ENCODE measurements at regions not wholly inside any gene's neighbourhood (a gene's known extent, or its start where the extent isn't known, plus 50 kb on each side); places are given as distances from the start of the nearest gene placed in this dataset.

GRCh38 chr13:54449922-54450321 is 1421.3 kb downstream of the OLFM4 start:
- TF ChIP-seq, protein P1, sequence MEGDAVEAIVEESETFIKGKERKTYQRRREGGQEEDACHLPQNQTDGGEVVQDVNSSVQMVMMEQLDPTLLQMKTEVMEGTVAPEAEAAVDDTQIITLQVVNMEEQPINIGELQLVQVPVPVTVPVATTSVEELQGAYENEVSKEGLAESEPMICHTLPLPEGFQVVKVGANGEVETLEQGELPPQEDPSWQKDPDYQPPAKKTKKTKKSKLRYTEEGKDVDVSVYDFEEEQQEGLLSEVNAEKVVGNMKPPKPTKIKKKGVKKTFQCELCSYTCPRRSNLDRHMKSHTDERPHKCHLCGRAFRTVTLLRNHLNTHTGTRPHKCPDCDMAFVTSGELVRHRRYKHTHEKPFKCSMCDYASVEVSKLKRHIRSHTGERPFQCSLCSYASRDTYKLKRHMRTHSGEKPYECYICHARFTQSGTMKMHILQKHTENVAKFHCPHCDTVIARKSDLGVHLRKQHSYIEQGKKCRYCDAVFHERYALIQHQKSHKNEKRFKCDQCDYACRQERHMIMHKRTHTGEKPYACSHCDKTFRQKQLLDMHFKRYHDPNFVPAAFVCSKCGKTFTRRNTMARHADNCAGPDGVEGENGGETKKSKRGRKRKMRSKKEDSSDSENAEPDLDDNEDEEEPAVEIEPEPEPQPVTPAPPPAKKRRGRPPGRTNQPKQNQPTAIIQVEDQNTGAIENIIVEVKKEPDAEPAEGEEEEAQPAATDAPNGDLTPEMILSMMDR (IDR thresholded peaks at IDR 0.05): no peak
- TF ChIP-seq EZH2 (IDR thresholded peaks at IDR 0.05; ENCODE audit: borderline replicate concordance, insufficient read depth, low read depth, low read length, poor library complexity, severe bottlenecking): no peak

Data from B cell (primary cell).